GM21423 (cell line): ENCODE measurements at regions not wholly inside any gene's neighbourhood (a gene's known extent, or its start where the extent isn't known, plus 50 kb on each side); places are given as distances from the start of the nearest gene placed in this dataset.

Experiments used
- ATAC-seq: cut with Tn5 transposase; IDR thresholded peaks from one replicate; pipeline ENCODE4 v1.9.1; 2021; ENCODE audit warnings: mild to moderate bottlenecking, moderate library complexity; ENCODE audit not compliant: unreplicated experiment

GRCh38 chr2:146041274-146041910 lies 1521.5 kb upstream of the ZEB2 start:
- no peak for ATAC-seq

- ATAC-seq: no peak
Observed at GRCh38 chr2:146040051-146040450, 1520.1 kb upstream of the ZEB2 start.

DNA sequence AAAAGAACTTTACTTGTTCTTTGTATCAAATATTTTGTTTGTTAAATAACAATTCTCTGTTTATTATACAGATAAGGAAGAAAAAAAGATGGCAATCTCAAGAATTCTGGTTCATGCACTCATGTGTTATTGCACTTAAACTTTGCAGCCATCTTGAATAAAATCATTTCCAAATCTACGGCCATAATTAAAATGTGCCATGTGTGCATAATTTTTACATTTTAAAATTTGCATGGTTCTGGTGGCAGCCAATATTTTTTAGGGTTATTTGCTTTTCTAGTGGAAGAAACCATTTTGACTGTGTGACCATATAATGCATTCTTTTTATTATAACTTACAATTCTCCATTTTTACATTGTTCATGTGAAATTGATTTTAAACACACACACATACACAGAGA lies 1518.1 kb upstream of the ZEB2 start:
- no peak for ATAC-seq

- no peak for ATAC-seq
Observed at GRCh38 chr2:146037334-146037870, 1517.5 kb upstream of the ZEB2 start.

GRCh38 chr2:146031158-146031557 lies 1511.2 kb upstream of the ZEB2 start:
- ATAC-seq: no peak

- no peak for ATAC-seq
Observed at GRCh38 chr2:146027156-146027555, 1507.2 kb upstream of the ZEB2 start.

DNA sequence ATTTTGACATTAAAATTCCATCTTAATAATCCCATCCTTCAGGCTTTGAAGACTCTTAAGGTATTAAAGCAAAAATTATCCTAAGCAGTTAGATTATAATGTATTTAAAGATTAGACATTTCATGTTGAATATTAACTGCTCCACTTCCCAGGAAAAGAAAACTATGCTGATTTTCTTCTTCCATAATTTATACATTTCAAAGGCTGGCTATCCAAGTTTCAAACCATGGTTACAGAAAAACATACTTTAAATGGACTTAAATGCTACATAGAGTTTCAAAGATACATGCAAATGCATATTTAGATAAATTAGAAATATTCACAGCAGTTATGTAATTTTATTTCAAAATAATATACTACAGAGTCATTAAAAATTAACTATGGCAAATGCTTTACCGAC lies 1505.6 kb upstream of the ZEB2 start:
- no peak for ATAC-seq

DNA sequence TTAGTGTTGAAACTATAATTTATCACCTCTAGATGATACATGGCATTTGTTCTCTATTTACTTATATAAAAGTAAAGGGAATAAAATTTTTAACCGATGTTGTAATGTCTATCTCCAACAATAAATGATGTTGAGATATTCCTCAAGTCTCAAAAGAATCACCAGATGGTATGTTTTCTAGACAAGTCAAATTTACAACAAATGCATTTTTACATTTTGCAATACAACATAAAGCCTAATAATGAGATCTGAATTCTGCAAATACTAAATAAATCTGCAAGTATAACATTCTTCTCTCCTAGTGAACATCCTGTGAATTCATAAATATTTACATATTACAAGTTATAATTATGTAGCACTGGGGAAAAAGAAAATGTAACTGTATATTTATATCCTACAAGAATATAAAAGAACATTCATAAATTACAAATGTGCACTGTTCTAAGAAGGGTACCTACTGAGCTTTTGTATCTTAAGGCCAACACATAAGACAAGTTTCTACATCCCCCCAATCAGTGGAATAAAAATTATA lies 1504.4 kb upstream of the ZEB2 start:
- ATAC-seq: no peak

DNA sequence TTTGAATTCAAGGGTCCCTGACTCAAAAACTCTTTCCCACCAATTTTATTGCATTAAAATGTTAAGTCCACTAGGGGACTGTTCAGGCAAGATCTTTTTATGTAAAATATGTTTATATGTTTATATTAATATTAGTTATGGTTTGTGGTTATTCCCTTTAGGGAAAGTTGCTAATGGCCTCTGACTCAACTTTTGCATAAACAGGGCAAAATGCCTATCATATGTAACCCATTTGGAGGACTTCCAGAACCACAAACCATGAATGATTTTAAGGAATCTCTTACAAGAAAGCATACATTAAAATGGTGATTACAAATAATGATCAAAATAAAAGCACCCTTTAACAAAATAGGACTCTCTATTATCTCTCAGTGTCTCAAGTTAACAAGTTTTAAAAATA lies 1484.5 kb upstream of the ZEB2 start:
- ATAC-seq: no peak

GRCh38 chr2:146003337-146003736 lies 1483.4 kb upstream of the ZEB2 start:
- no peak for ATAC-seq

GRCh38 chr2:145994910-145995309 lies 1475.0 kb upstream of the ZEB2 start:
- no peak for ATAC-seq

DNA sequence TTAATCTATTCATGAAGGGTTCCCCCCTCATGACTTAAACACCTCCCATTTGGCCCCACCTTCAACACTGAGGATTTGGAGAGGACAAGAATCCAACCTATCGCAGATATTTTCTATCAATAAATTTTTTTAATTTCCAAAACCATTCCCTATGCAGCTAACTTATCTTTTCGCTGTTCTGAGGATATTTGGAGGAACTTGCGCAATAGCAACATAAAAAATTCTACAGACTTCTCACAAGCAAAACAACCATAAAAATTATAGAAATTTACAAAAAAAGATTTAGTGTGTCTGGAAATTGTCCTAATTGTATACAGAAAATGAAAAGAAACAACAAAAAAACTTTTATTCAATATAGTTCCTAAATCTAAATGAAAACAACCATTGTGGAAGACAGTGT lies 1472.7 kb upstream of the ZEB2 start:
- ATAC-seq: no peak

DNA sequence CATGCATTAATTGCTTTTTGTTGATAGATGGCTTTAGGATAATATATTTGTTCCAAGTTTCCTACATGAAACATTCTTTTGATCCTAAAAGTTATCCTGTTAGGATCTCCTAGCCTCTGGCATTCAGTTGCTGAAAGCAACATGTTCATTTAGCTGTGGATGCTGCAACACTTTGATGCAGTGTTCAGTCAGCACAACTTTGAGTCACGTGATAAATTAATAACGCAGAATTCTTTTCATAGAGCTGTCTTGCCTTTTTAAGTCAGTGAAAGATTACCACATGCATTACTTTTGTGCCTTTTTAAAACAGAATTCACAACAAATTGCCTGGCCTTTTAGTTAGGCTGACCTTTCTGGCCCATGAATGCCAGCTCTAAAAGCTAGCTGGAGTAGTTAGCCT lies 1467.9 kb upstream of the ZEB2 start:
- no peak for ATAC-seq

GRCh38 chr2:145985517-145985916 lies 1465.6 kb upstream of the ZEB2 start:
- ATAC-seq: no peak

- no peak for ATAC-seq
Observed at GRCh38 chr2:145984580-145984979, 1464.7 kb upstream of the ZEB2 start.

DNA sequence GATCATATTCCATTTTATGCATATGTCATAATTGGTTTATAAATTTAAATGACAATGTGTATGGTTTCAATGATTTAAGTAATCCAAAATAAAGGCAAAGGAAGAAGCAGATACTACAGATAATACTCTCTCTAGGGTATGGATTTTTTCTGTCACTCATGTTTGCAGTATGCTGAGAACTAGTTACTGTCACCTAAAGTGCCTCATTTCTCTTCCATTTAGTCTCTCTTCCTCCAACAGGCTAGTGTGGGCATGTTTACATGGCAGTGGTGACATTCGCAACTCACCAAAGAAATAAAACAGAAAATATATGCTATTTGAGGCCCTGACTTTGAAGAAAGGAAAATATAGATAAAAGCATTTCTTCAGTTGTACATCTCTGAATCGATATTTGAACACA lies 1460.4 kb upstream of the ZEB2 start:
- no peak for ATAC-seq

- no peak for ATAC-seq
Observed at GRCh38 chr2:145975406-145975805, 1455.5 kb upstream of the ZEB2 start.

DNA sequence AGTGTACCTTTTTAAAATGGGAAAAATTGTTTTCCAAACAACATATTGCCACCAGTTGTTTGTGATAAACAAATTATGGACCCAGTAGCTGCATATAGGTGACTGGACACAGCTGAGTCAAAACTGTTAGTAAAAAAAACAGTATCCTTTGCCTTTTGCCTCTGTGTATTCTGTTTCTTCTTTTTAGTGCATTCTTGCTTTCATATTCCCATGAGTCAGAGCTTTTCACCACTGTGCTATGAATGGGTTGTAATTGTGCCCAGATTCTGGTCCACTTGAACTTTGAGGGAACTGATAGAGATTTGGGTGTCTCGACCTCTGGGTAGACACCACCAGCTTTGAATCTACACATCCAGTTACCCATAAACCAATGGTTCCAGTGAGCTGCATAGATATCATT lies 1441.9 kb upstream of the ZEB2 start:
- no peak for ATAC-seq

DNA sequence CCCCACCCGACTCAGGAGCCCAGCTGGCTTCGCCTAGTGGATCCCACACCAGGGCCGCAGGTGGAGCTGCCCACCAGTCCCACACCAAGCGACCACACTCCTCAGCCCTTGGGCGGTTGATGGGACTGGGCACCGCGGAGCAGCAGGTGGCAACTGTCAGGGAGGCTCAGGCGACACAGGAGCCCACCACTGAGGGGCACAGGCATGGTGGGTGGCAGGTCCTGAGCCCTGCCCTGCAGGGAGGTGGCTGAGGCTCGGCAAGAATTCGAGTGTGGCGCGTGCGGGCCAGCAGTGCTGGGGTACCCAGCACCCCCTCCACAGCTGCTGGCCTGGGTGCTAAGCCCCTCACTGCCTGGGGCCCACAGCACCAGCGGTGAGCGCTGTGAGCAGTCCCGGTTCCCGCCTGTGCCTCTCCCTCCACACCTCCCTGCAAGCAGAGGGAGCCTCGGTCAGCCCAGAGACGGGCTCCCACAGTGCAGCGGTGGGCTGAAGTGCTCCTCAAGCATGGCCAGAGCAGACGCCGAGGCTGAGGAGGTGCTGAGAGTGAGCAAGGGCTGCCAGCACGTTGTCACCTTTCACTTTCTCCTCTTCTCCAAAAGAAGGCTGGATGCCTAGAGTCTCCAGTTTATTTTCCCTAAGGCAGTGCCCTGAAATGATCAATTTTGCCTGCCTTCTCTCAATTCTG lies 1440.7 kb upstream of the ZEB2 start:
- ATAC-seq: no peak

GRCh38 chr2:145958611-145959010 lies 1438.7 kb upstream of the ZEB2 start:
- no peak for ATAC-seq

- no peak for ATAC-seq
Observed at GRCh38 chr2:145957929-145958328, 1438.0 kb upstream of the ZEB2 start.

GRCh38 chr2:145939949-145940348 lies 1420.0 kb upstream of the ZEB2 start:
- no peak for ATAC-seq
